ENCODE measurements at regions not wholly inside any gene's neighbourhood (a gene's known extent, or its start where the extent isn't known, plus 50 kb on each side); places are given as distances from the start of the nearest gene placed in this dataset.

GRCh38 chr3:168974617-168975403 is 688.7 kb downstream of the MECOM start:
- Histone ChIP-seq H3K27me3 (ENCODE audit: control insufficient read depth, insufficient read depth, low read length) (no peaks in the 10 kb centered on the region), H3K9me3 (ENCODE audit: control insufficient read depth, low read length) (no peaks in the 10 kb centered on the region), H3K36me3 (ENCODE audit: control insufficient read depth, insufficient read depth, low read length) (no peaks in the 10 kb centered on the region), H3K4me3 (ENCODE audit: low read length) (no peak overlapping the region), H3K9ac (ENCODE audit: low read length) (no peak overlapping the region), H3K4me1 (ENCODE audit: control insufficient read depth, insufficient read depth, low read length) (no peaks in the 10 kb centered on the region)

GRCh38 chr3:168973897-168974296 is 689.6 kb downstream of the MECOM start:
- H3K9ac ChIP-seq (ENCODE audit: low read length), result no peak overlapping the region
- no peaks in the 10 kb centered on the region for H3K36me3 ChIP-seq (ENCODE audit: control insufficient read depth, insufficient read depth, low read length)
- no peaks in the 10 kb centered on the region for H3K9me3 ChIP-seq (ENCODE audit: control insufficient read depth, low read length)
- no peaks in the 10 kb centered on the region for H3K27me3 ChIP-seq (ENCODE audit: control insufficient read depth, insufficient read depth, low read length)
- H3K4me3 ChIP-seq (ENCODE audit: low read length), result no peak overlapping the region
- H3K4me1 ChIP-seq (ENCODE audit: control insufficient read depth, insufficient read depth, low read length), result no peaks in the 10 kb centered on the region

GRCh38 chr3:168973206-168973605 is 690.3 kb downstream of the MECOM start:
- Histone ChIP-seq H3K9ac (ENCODE audit: low read length) (no peak overlapping the region), H3K36me3 (ENCODE audit: control insufficient read depth, insufficient read depth, low read length) (no peaks in the 10 kb centered on the region), H3K9me3 (ENCODE audit: control insufficient read depth, low read length) (no peaks in the 10 kb centered on the region), H3K4me3 (ENCODE audit: low read length) (no peak overlapping the region), H3K4me1 (ENCODE audit: control insufficient read depth, insufficient read depth, low read length) (no peaks in the 10 kb centered on the region), H3K27me3 (ENCODE audit: control insufficient read depth, insufficient read depth, low read length) (no peaks in the 10 kb centered on the region)

GRCh38 chr3:168968609-168969008 is 694.9 kb downstream of the MECOM start:
- no peaks in the 10 kb centered on the region for H3K36me3 ChIP-seq (ENCODE audit: control insufficient read depth, insufficient read depth, low read length)
- H3K9me3 ChIP-seq (ENCODE audit: control insufficient read depth, low read length), result no peaks in the 10 kb centered on the region
- no peak overlapping the region for H3K4me3 ChIP-seq (ENCODE audit: low read length)
- H3K4me1 ChIP-seq (ENCODE audit: control insufficient read depth, insufficient read depth, low read length), result no peaks in the 10 kb centered on the region
- no peak overlapping the region for H3K9ac ChIP-seq (ENCODE audit: low read length)
- H3K27me3 ChIP-seq (ENCODE audit: control insufficient read depth, insufficient read depth, low read length), result no peaks in the 10 kb centered on the region

- Histone ChIP-seq H3K4me3 (ENCODE audit: low read length) (no peak overlapping the region), H3K4me1 (ENCODE audit: control insufficient read depth, insufficient read depth, low read length) (no peaks in the 10 kb centered on the region), H3K9me3 (ENCODE audit: control insufficient read depth, low read length) (no peaks in the 10 kb centered on the region), H3K27me3 (ENCODE audit: control insufficient read depth, insufficient read depth, low read length) (no peaks in the 10 kb centered on the region), H3K36me3 (ENCODE audit: control insufficient read depth, insufficient read depth, low read length) (no peaks in the 10 kb centered on the region), H3K9ac (ENCODE audit: low read length) (no peak overlapping the region)
Observed at GRCh38 chr3:168964736-168965135, 698.8 kb downstream of the MECOM start.

- no peaks in the 10 kb centered on the region for H3K36me3 ChIP-seq (ENCODE audit: control insufficient read depth, insufficient read depth, low read length)
- H3K4me3 ChIP-seq (ENCODE audit: low read length), result no peak overlapping the region
- H3K4me1 ChIP-seq (ENCODE audit: control insufficient read depth, insufficient read depth, low read length), result no peaks in the 10 kb centered on the region
- H3K27me3 ChIP-seq (ENCODE audit: control insufficient read depth, insufficient read depth, low read length), result no peaks in the 10 kb centered on the region
- H3K9me3 ChIP-seq (ENCODE audit: control insufficient read depth, low read length), result no peaks in the 10 kb centered on the region
- no peak overlapping the region for H3K9ac ChIP-seq (ENCODE audit: low read length)
Observed at GRCh38 chr3:168961271-168961670, 702.2 kb downstream of the MECOM start.

- no peaks in the 10 kb centered on the region for H3K4me1 ChIP-seq (ENCODE audit: control insufficient read depth, insufficient read depth, low read length)
- H3K36me3 ChIP-seq (ENCODE audit: control insufficient read depth, insufficient read depth, low read length), result no peaks in the 10 kb centered on the region
- no peak overlapping the region for H3K9ac ChIP-seq (ENCODE audit: low read length)
- H3K4me3 ChIP-seq (ENCODE audit: low read length), result no peak overlapping the region
- H3K27me3 ChIP-seq (ENCODE audit: control insufficient read depth, insufficient read depth, low read length), result no peaks in the 10 kb centered on the region
- H3K9me3 ChIP-seq (ENCODE audit: control insufficient read depth, low read length), result no peaks in the 10 kb centered on the region
Observed at GRCh38 chr3:168959731-168960130, 703.8 kb downstream of the MECOM start.

- Histone ChIP-seq H3K9me3 (ENCODE audit: control insufficient read depth, low read length) (no peaks in the 10 kb centered on the region), H3K9ac (ENCODE audit: low read length) (no peak overlapping the region), H3K36me3 (ENCODE audit: control insufficient read depth, insufficient read depth, low read length) (no peaks in the 10 kb centered on the region), H3K4me3 (ENCODE audit: low read length) (no peak overlapping the region), H3K4me1 (ENCODE audit: control insufficient read depth, insufficient read depth, low read length) (no peaks in the 10 kb centered on the region), H3K27me3 (ENCODE audit: control insufficient read depth, insufficient read depth, low read length) (no peaks in the 10 kb centered on the region)
Observed at GRCh38 chr3:168958466-168958865, 705.0 kb downstream of the MECOM start.

GRCh38 chr3:168956076-168956475 is 707.4 kb downstream of the MECOM start:
- H3K9ac ChIP-seq (ENCODE audit: low read length), result no peak overlapping the region
- no peak overlapping the region for H3K4me3 ChIP-seq (ENCODE audit: low read length)
- H3K36me3 ChIP-seq (ENCODE audit: control insufficient read depth, insufficient read depth, low read length), result no peaks in the 10 kb centered on the region
- no peaks in the 10 kb centered on the region for H3K4me1 ChIP-seq (ENCODE audit: control insufficient read depth, insufficient read depth, low read length)
- H3K9me3 ChIP-seq (ENCODE audit: control insufficient read depth, low read length), result no peaks in the 10 kb centered on the region
- H3K27me3 ChIP-seq (ENCODE audit: control insufficient read depth, insufficient read depth, low read length), result no peaks in the 10 kb centered on the region

- H3K27me3 ChIP-seq (ENCODE audit: control insufficient read depth, insufficient read depth, low read length), result no peaks in the 10 kb centered on the region
- H3K9me3 ChIP-seq (ENCODE audit: control insufficient read depth, low read length), result no peaks in the 10 kb centered on the region
- H3K36me3 ChIP-seq (ENCODE audit: control insufficient read depth, insufficient read depth, low read length), result no peaks in the 10 kb centered on the region
- H3K4me3 ChIP-seq (ENCODE audit: low read length), result no peak overlapping the region
- H3K4me1 ChIP-seq (ENCODE audit: control insufficient read depth, insufficient read depth, low read length), result no peaks in the 10 kb centered on the region
- H3K9ac ChIP-seq (ENCODE audit: low read length), result no peak overlapping the region
Observed at GRCh38 chr3:168952551-168952950, 711.0 kb downstream of the MECOM start.

GRCh38 chr3:168951884-168952283 is 711.6 kb downstream of the MECOM start:
- no peaks in the 10 kb centered on the region for H3K36me3 ChIP-seq (ENCODE audit: control insufficient read depth, insufficient read depth, low read length)
- H3K4me3 ChIP-seq (ENCODE audit: low read length), result no peak overlapping the region
- no peaks in the 10 kb centered on the region for H3K27me3 ChIP-seq (ENCODE audit: control insufficient read depth, insufficient read depth, low read length)
- no peaks in the 10 kb centered on the region for H3K4me1 ChIP-seq (ENCODE audit: control insufficient read depth, insufficient read depth, low read length)
- H3K9me3 ChIP-seq (ENCODE audit: control insufficient read depth, low read length), result no peaks in the 10 kb centered on the region
- H3K9ac ChIP-seq (ENCODE audit: low read length), result no peak overlapping the region

GRCh38 chr3:168951368-168951767 is 712.1 kb downstream of the MECOM start:
- no peaks in the 10 kb centered on the region for H3K4me1 ChIP-seq (ENCODE audit: control insufficient read depth, insufficient read depth, low read length)
- H3K9ac ChIP-seq (ENCODE audit: low read length), result no peak overlapping the region
- H3K9me3 ChIP-seq (ENCODE audit: control insufficient read depth, low read length), result no peaks in the 10 kb centered on the region
- no peaks in the 10 kb centered on the region for H3K36me3 ChIP-seq (ENCODE audit: control insufficient read depth, insufficient read depth, low read length)
- no peaks in the 10 kb centered on the region for H3K27me3 ChIP-seq (ENCODE audit: control insufficient read depth, insufficient read depth, low read length)
- no peak overlapping the region for H3K4me3 ChIP-seq (ENCODE audit: low read length)

- Histone ChIP-seq H3K4me1 (ENCODE audit: control insufficient read depth, insufficient read depth, low read length) (no peaks in the 10 kb centered on the region), H3K36me3 (ENCODE audit: control insufficient read depth, insufficient read depth, low read length) (no peaks in the 10 kb centered on the region), H3K4me3 (ENCODE audit: low read length) (no peak overlapping the region), H3K9me3 (ENCODE audit: control insufficient read depth, low read length) (no peaks in the 10 kb centered on the region), H3K27me3 (ENCODE audit: control insufficient read depth, insufficient read depth, low read length) (no peaks in the 10 kb centered on the region), H3K9ac (ENCODE audit: low read length) (no peak overlapping the region)
Observed at GRCh38 chr3:168950622-168951021, 712.9 kb downstream of the MECOM start.
